ENCODE measurements at regions not wholly inside any gene's neighbourhood (a gene's known extent, or its start where the extent isn't known, plus 50 kb on each side); places are given as distances from the start of the nearest gene placed in this dataset.
A peak's percentile ranks its signal among the peaks of the same experiment; 100 is the strongest.

GRCh38 chr1:11350265-11350664, 77.3 kb downstream of the UBIAD1 start:
- H3K4me1 ChIP-seq (ENCODE audit: control insufficient read depth in 2 of 3, insufficient read depth in 2 of 3, low read depth in 1 of 3, low read length in 3 of 3) = no peaks in the 10 kb centered on the region
- H3K27me3 ChIP-seq (ENCODE audit: control insufficient read depth, insufficient read depth, low read length) = peaks cover 3% of the 10 kb centered on the region
- no peak overlapping the region for H3K4me3 ChIP-seq (ENCODE audit: low read length in 3 of 3)
- no peaks in the 10 kb centered on the region for H3K36me3 ChIP-seq (ENCODE audit: control insufficient read depth in 2 of 3, insufficient read depth in 3 of 3, low read length in 3 of 3)
- FAIRE-seq (no peak), DNase-seq (peak in 3 of 5 donors; percentile 57 to 78 (median 61))
- H3K27ac ChIP-seq (ENCODE audit: low read depth in 2 of 2, low read length in 2 of 2) = no peak overlapping the region
- intact Hi-C loops (cut with DNase I) = no loop called here
- H3K9ac ChIP-seq (ENCODE audit: low read length in 3 of 3) = no peak overlapping the region
- TF ChIP-seq CTCF (IDR thresholded peaks at IDR 0.05; ENCODE audit: borderline replicate concordance, extremely low read depth, insufficient read depth) = no peak
- H3K9me3 ChIP-seq (ENCODE audit: control insufficient read depth in 2 of 3, insufficient read depth in 1 of 3, low read length in 3 of 3) = peaks cover 0 to 2% (median 0%) of the 10 kb centered on the region in 3 donors

- no peak for FAIRE-seq
- intact Hi-C loops (cut with DNase I) = no loop called here
- no peaks in the 10 kb centered on the region for H3K36me3 ChIP-seq (ENCODE audit: control insufficient read depth in 2 of 3, insufficient read depth in 3 of 3, low read length in 3 of 3)
- no peaks in the 10 kb centered on the region for H3K4me1 ChIP-seq (ENCODE audit: control insufficient read depth in 2 of 3, insufficient read depth in 2 of 3, low read depth in 1 of 3, low read length in 3 of 3)
- no peak overlapping the region for H3K4me3 ChIP-seq (ENCODE audit: low read length in 3 of 3)
- TF ChIP-seq CTCF (IDR thresholded peaks at IDR 0.05; ENCODE audit: borderline replicate concordance, extremely low read depth, insufficient read depth) = no peak
- peaks cover 0 to 2% (median 0%) of the 10 kb centered on the region in 3 donors for H3K9me3 ChIP-seq (ENCODE audit: control insufficient read depth in 2 of 3, insufficient read depth in 1 of 3, low read length in 3 of 3)
- DNase-seq = no peak
- H3K9ac ChIP-seq (ENCODE audit: low read length in 3 of 3) = no peak overlapping the region
- peaks cover 3% of the 10 kb centered on the region for H3K27me3 ChIP-seq (ENCODE audit: control insufficient read depth, insufficient read depth, low read length)
- H3K27ac ChIP-seq (ENCODE audit: low read depth in 2 of 2, low read length in 2 of 2) = no peak overlapping the region
Observed at GRCh38 chr1:11352058-11352715, 79.2 kb downstream of the UBIAD1 start.

GRCh38 chr1:11352816-11353799, 80.1 kb downstream of the UBIAD1 start:
- no peak overlapping the region for H3K27ac ChIP-seq (ENCODE audit: low read depth in 2 of 2, low read length in 2 of 2)
- no peak overlapping the region for H3K4me3 ChIP-seq (ENCODE audit: low read length in 3 of 3)
- peaks cover 0 to 2% (median 0%) of the 10 kb centered on the region in 3 donors for H3K9me3 ChIP-seq (ENCODE audit: control insufficient read depth in 2 of 3, insufficient read depth in 1 of 3, low read length in 3 of 3)
- no peak for TF ChIP-seq CTCF (IDR thresholded peaks at IDR 0.05; ENCODE audit: borderline replicate concordance, extremely low read depth, insufficient read depth)
- intact Hi-C loops (cut with DNase I) = no loop called here
- H3K36me3 ChIP-seq (ENCODE audit: control insufficient read depth in 2 of 3, insufficient read depth in 3 of 3, low read length in 3 of 3) = no peaks in the 10 kb centered on the region
- H3K9ac ChIP-seq (ENCODE audit: low read length in 3 of 3) = no peak overlapping the region
- DNase-seq = peak in 3 of 5 donors; percentile 51 to 75 (median 65)
- no peaks in the 10 kb centered on the region for H3K4me1 ChIP-seq (ENCODE audit: control insufficient read depth in 2 of 3, insufficient read depth in 2 of 3, low read depth in 1 of 3, low read length in 3 of 3)
- H3K27me3 ChIP-seq (ENCODE audit: control insufficient read depth, insufficient read depth, low read length) = peaks cover 3% of the 10 kb centered on the region
- FAIRE-seq = no peak
